ENCODE measurements at regions not wholly inside any gene's neighbourhood (a gene's known extent, or its start where the extent isn't known, plus 50 kb on each side); places are given as distances from the start of the nearest gene placed in this dataset.
"Not testable (repeated sequence)": the region's sequence is repeated elsewhere in the genome, so short reads cannot be mapped to it uniquely, and the experiment has no call there.

DNA sequence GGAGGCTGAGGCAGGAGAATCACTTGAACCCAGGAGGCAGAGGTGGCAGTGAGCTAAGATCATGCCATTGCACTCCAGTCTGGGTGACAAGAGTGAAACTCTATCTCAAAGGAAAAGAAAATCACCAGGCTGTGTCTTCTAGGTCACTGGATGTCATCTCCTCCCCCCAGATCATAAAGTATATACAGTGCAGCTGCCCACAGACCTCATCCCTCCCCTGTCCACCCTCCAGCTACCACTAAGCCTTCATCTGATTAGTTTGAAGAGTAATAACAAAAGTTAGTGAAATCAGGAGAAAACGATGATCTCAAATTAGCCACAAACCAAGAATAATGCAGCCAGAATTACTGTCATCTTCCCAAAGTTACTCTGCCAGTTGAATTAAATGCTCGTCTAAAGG lies 117.2 kb downstream of the ZNF22 start:
- TF ChIP-seq, protein P1, sequence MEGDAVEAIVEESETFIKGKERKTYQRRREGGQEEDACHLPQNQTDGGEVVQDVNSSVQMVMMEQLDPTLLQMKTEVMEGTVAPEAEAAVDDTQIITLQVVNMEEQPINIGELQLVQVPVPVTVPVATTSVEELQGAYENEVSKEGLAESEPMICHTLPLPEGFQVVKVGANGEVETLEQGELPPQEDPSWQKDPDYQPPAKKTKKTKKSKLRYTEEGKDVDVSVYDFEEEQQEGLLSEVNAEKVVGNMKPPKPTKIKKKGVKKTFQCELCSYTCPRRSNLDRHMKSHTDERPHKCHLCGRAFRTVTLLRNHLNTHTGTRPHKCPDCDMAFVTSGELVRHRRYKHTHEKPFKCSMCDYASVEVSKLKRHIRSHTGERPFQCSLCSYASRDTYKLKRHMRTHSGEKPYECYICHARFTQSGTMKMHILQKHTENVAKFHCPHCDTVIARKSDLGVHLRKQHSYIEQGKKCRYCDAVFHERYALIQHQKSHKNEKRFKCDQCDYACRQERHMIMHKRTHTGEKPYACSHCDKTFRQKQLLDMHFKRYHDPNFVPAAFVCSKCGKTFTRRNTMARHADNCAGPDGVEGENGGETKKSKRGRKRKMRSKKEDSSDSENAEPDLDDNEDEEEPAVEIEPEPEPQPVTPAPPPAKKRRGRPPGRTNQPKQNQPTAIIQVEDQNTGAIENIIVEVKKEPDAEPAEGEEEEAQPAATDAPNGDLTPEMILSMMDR (IDR thresholded peaks at IDR 0.05; ENCODE audit: low read depth, low read length, poor library complexity, severe bottlenecking) = not testable (repeated sequence)
- not testable (repeated sequence) for TF ChIP-seq EZH2phosphoT487 (IDR thresholded peaks at IDR 0.05; ENCODE audit: borderline replicate concordance, low read length)
